ENCODE measurements at regions not wholly inside any gene's neighbourhood (a gene's known extent, or its start where the extent isn't known, plus 50 kb on each side); places are given as distances from the start of the nearest gene placed in this dataset.

GRCh38 chr18:10274301-10274700 lies 180.1 kb upstream of the APCDD1 start:
- Histone ChIP-seq H3K27ac (no peak overlapping the region), H3K4me1 (peaks cover 0 to 16% of the 10 kb centered on the region in 2 donors), H3K4me3 (no peak overlapping the region), H3K9me3 (no peaks in the 10 kb centered on the region), H3K27me3 (no peaks in the 10 kb centered on the region), H3K36me3 (no peaks in the 10 kb centered on the region)
- TF ChIP-seq, protein P1, sequence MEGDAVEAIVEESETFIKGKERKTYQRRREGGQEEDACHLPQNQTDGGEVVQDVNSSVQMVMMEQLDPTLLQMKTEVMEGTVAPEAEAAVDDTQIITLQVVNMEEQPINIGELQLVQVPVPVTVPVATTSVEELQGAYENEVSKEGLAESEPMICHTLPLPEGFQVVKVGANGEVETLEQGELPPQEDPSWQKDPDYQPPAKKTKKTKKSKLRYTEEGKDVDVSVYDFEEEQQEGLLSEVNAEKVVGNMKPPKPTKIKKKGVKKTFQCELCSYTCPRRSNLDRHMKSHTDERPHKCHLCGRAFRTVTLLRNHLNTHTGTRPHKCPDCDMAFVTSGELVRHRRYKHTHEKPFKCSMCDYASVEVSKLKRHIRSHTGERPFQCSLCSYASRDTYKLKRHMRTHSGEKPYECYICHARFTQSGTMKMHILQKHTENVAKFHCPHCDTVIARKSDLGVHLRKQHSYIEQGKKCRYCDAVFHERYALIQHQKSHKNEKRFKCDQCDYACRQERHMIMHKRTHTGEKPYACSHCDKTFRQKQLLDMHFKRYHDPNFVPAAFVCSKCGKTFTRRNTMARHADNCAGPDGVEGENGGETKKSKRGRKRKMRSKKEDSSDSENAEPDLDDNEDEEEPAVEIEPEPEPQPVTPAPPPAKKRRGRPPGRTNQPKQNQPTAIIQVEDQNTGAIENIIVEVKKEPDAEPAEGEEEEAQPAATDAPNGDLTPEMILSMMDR (IDR thresholded peaks at IDR 0.05) = no peak
- no peak for DNase-seq (ENCODE audit: low spot score)

- Histone ChIP-seq H3K4me3 (no peak overlapping the region), H3K36me3 (no peaks in the 10 kb centered on the region), H3K4me1 (peaks cover 0 to 4% of the 10 kb centered on the region in 2 donors), H3K27me3 (no peaks in the 10 kb centered on the region), H3K27ac (no peak overlapping the region), H3K9me3 (no peaks in the 10 kb centered on the region)
- TF ChIP-seq, protein P1 (IDR thresholded peaks at IDR 0.05) = no peak
- no peak for DNase-seq (ENCODE audit: low spot score)
Measured at GRCh38 chr18:10275486-10275885, 178.9 kb upstream of the APCDD1 start.

DNA sequence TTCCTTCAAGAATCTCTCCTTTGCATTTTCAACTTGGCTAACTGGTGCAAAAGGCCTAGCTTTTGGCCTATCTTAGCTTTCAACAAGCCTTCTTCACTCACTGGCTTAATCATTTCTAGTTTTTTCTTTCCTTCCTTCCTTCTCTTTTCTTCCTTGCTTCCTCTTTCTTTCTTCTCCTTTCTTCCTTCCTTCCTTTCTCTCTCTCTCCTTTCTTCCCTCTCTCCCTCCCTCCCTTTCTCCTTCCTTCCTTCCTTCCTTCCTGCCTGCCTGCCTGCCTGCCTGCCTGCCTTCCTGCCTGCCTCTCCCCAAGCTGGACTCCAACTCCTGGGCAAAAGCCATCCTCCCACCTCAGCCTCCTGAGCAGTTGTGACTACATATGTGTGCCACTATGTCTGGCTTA lies 176.2 kb upstream of the APCDD1 start:
- no peak for DNase-seq (ENCODE audit: low spot score)
- Histone ChIP-seq H3K36me3 (no peaks in the 10 kb centered on the region), H3K4me3 (no peak overlapping the region), H3K27ac (no peak overlapping the region), H3K4me1 (no peaks in the 10 kb centered on the region), H3K27me3 (no peaks in the 10 kb centered on the region), H3K9me3 (no peaks in the 10 kb centered on the region)
- TF ChIP-seq, protein P1 (IDR thresholded peaks at IDR 0.05) = no peak

- H3K4me3 ChIP-seq = no peak overlapping the region
- H3K36me3 ChIP-seq = no peaks in the 10 kb centered on the region
- no peak overlapping the region for H3K27ac ChIP-seq
- no peaks in the 10 kb centered on the region for H3K27me3 ChIP-seq
- H3K9me3 ChIP-seq = no peaks in the 10 kb centered on the region
- no peaks in the 10 kb centered on the region for H3K4me1 ChIP-seq
- TF ChIP-seq, protein P1 (IDR thresholded peaks at IDR 0.05) = no peak
- DNase-seq (ENCODE audit: low spot score) = no peak
Measured at GRCh38 chr18:10279471-10279870, 175.0 kb upstream of the APCDD1 start.

- Histone ChIP-seq H3K36me3 (no peaks in the 10 kb centered on the region), H3K4me1 (no peaks in the 10 kb centered on the region), H3K4me3 (no peak overlapping the region), H3K9me3 (no peaks in the 10 kb centered on the region), H3K27me3 (no peaks in the 10 kb centered on the region), H3K27ac (no peak overlapping the region)
- DNase-seq (ENCODE audit: low spot score) = no peak
- TF ChIP-seq, protein P1 (IDR thresholded peaks at IDR 0.05) = no peak
Measured at GRCh38 chr18:10279905-10280644, 174.4 kb upstream of the APCDD1 start.
